ENCODE measurements at regions not wholly inside any gene's neighbourhood (a gene's known extent, or its start where the extent isn't known, plus 50 kb on each side); places are given as distances from the start of the nearest gene placed in this dataset.

GRCh38 chr9:107637421-107638420, 148.2 kb upstream of the KLF4 start:
- H3K27ac ChIP-seq: peak overlapping the region; percentile 55

GRCh38 chr9:107636571-107637381, 147.2 kb upstream of the KLF4 start:
- TF ChIP-seq CTCF (IDR thresholded peaks at IDR 0.05): no peak
- TF ChIP-seq ZFX (IDR thresholded peaks at IDR 0.05; ENCODE audit: borderline replicate concordance): no peak
- H3K27ac ChIP-seq: no peak overlapping the region

More at GRCh38 chr9:107637421-107638420, 148.2 kb upstream of the KLF4 start:
- no peak for TF ChIP-seq ZFX (IDR thresholded peaks at IDR 0.05; ENCODE audit: borderline replicate concordance)
- TF ChIP-seq CTCF (IDR thresholded peaks at IDR 0.05): no peak

DNA sequence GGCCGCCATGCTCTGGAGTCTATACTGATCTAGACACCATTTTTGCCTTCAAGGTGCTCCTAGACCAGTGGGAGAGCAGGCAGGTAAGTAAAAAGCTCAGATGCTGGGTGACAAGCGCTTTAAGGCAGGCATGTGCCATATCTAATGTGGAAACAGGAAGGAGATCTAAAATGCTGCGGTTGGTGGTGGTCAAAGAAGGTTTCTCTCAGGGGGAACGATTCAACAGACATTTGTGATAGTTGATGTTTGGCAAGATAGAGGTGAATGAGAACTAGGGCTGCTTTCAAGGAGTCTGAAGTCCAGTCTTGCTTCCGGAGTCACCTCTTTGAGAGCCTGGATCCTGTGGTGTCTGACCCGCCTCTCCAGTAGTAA, 146.2 kb upstream of the KLF4 start:
- TF ChIP-seq ZFX (IDR thresholded peaks at IDR 0.05; ENCODE audit: borderline replicate concordance) (no peak), CTCF (IDR thresholded peaks at IDR 0.05) (no peak)

DNA sequence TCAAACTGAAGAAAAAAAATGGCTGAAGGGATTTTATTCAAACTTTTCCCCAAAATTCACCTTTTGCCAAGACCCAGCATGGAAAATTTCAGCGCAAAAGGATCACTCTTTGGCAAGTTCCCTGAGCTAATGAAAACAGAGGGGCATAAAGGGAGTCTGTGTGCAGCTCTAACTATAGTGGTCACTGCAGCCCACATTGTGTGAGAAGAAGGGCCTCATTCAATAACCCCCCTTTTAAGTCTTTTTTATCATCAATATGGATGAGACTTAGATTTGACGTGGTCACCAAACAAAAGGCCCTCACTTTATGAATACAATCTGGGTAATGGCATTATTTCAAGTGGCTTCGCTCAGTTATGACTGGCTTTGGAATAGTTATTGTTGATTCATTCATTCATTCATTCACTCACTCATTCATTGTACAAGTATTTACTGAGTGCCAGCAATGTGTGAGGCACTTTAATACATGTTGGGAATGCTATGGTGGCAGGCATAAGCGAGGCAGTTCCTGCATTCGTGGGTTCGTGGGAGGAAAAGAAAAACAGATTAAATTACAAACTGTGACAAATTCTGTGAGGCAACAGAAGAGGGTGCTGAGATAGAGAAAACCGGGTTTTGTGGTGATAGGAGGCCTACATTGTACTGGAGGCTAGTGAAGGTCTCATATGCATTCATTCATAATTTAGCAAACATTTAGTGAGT, 145.7 kb upstream of the KLF4 start:
- TF ChIP-seq CTCF (IDR thresholded peaks at IDR 0.05) (no peak), ZFX (IDR thresholded peaks at IDR 0.05; ENCODE audit: borderline replicate concordance) (no peak)

More for the DNA sequence above, 146.2 kb upstream of the KLF4 start:
- no peak overlapping the region for H3K27ac ChIP-seq

GRCh38 chr9:107633406-107633805, 143.8 kb upstream of the KLF4 start:
- H3K27ac ChIP-seq: no peak overlapping the region
- TF ChIP-seq ZFX (IDR thresholded peaks at IDR 0.05; ENCODE audit: borderline replicate concordance): no peak
- no peak for TF ChIP-seq CTCF (IDR thresholded peaks at IDR 0.05)

More for the DNA sequence above, 145.7 kb upstream of the KLF4 start:
- no peak overlapping the region for H3K27ac ChIP-seq

DNA sequence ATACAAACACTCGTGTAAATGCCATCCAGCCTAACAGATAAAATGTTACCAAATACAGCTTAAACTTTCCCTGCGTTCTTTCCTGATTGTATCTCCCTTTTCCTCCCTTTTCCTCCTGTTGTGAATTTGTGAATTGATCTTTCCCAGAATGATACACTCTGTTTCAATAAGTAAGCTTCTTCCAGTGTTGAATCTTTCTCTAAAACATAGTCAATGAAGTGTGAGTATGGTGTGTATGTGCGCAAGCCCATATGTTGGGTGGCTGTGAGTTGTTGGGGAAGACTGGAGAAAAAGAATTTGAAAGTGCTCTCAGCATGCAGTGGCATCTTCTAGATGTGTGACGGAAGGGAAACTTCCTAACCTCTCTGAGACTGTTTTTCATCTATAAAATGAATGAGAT, 143.1 kb upstream of the KLF4 start:
- TF ChIP-seq ZFX (IDR thresholded peaks at IDR 0.05; ENCODE audit: borderline replicate concordance): no peak

GRCh38 chr9:107632216-107632615, 142.6 kb upstream of the KLF4 start:
- H3K27ac ChIP-seq: no peak overlapping the region
- TF ChIP-seq ZFX (IDR thresholded peaks at IDR 0.05; ENCODE audit: borderline replicate concordance) (no peak), CTCF (IDR thresholded peaks at IDR 0.05) (no peak)

More for the DNA sequence above, 143.1 kb upstream of the KLF4 start:
- no peak overlapping the region for H3K27ac ChIP-seq

Measured in 22Rv1 (cell line).